ENCODE measurements at regions not wholly inside any gene's neighbourhood (a gene's known extent, or its start where the extent isn't known, plus 50 kb on each side); places are given as distances from the start of the nearest gene placed in this dataset.

GRCh38 chr9:592733-593132 lies 248.8 kb upstream of the DMRT1 start:
- Histone ChIP-seq H3K9me3 (ENCODE audit: low read depth) (no peaks in the 10 kb centered on the region), H3K4me1 (ENCODE audit: low read depth) (peaks cover 28% of the 10 kb centered on the region), H3K27me3 (no peaks in the 10 kb centered on the region), H3K4me3 (no peak overlapping the region), H3K27ac (no peak overlapping the region), H3K36me3 (no peaks in the 10 kb centered on the region)
- no peak for TF ChIP-seq CTCF (IDR thresholded peaks at IDR 0.05; ENCODE audit: low read depth, low read length)
- DNase-seq (ENCODE audit: low read depth in 1 of 2, low spot score in 1 of 2): no peak

- Histone ChIP-seq H3K4me3 (no peak overlapping the region), H3K27me3 (no peaks in the 10 kb centered on the region), H3K36me3 (no peaks in the 10 kb centered on the region), H3K4me1 (ENCODE audit: low read depth) (peaks cover 28% of the 10 kb centered on the region), H3K9me3 (ENCODE audit: low read depth) (no peaks in the 10 kb centered on the region), H3K27ac (peak overlapping the region; percentile 37)
- DNase-seq (ENCODE audit: low read depth in 1 of 2, low spot score in 1 of 2): no peak
- no peak for TF ChIP-seq CTCF (IDR thresholded peaks at IDR 0.05; ENCODE audit: low read depth, low read length)
These were observed 247.7 kb upstream of the DMRT1 start for GRCh38 chr9:593809-594208.

- no peaks in the 10 kb centered on the region for H3K9me3 ChIP-seq (ENCODE audit: low read depth)
- no peak overlapping the region for H3K27ac ChIP-seq
- no peaks in the 10 kb centered on the region for H3K36me3 ChIP-seq
- no peak for TF ChIP-seq CTCF (IDR thresholded peaks at IDR 0.05; ENCODE audit: low read depth, low read length)
- H3K27me3 ChIP-seq: no peaks in the 10 kb centered on the region
- H3K4me1 ChIP-seq (ENCODE audit: low read depth): peaks cover 11% of the 10 kb centered on the region
- H3K4me3 ChIP-seq: no peak overlapping the region
- DNase-seq (ENCODE audit: low read depth in 1 of 2, low spot score in 1 of 2): no peak
These were observed 244.8 kb upstream of the DMRT1 start for GRCh38 chr9:596703-597102.

- no peak overlapping the region for H3K4me3 ChIP-seq
- no peaks in the 10 kb centered on the region for H3K36me3 ChIP-seq
- no peaks in the 10 kb centered on the region for H3K27me3 ChIP-seq
- DNase-seq (ENCODE audit: low read depth in 1 of 2, low spot score in 1 of 2): no peak
- no peaks in the 10 kb centered on the region for H3K9me3 ChIP-seq (ENCODE audit: low read depth)
- peaks cover 3% of the 10 kb centered on the region for H3K4me1 ChIP-seq (ENCODE audit: low read depth)
- no peak overlapping the region for H3K27ac ChIP-seq
- no peak for TF ChIP-seq CTCF (IDR thresholded peaks at IDR 0.05; ENCODE audit: low read depth, low read length)
These were observed 241.5 kb upstream of the DMRT1 start for GRCh38 chr9:600006-600405.

- H3K36me3 ChIP-seq: no peaks in the 10 kb centered on the region
- TF ChIP-seq CTCF (IDR thresholded peaks at IDR 0.05; ENCODE audit: low read depth, low read length): no peak
- DNase-seq (ENCODE audit: low read depth in 1 of 2, low spot score in 1 of 2): no peak
- no peak overlapping the region for H3K27ac ChIP-seq
- no peak overlapping the region for H3K4me3 ChIP-seq
- no peaks in the 10 kb centered on the region for H3K27me3 ChIP-seq
- H3K9me3 ChIP-seq (ENCODE audit: low read depth): no peaks in the 10 kb centered on the region
- H3K4me1 ChIP-seq (ENCODE audit: low read depth): peaks cover 3% of the 10 kb centered on the region
These were observed 238.8 kb upstream of the DMRT1 start for GRCh38 chr9:602716-603115.

GRCh38 chr9:603126-603525 lies 238.4 kb upstream of the DMRT1 start:
- no peaks in the 10 kb centered on the region for H3K27me3 ChIP-seq
- H3K4me1 ChIP-seq (ENCODE audit: low read depth): peaks cover 3% of the 10 kb centered on the region
- no peak overlapping the region for H3K4me3 ChIP-seq
- H3K27ac ChIP-seq: no peak overlapping the region
- no peak for TF ChIP-seq CTCF (IDR thresholded peaks at IDR 0.05; ENCODE audit: low read depth, low read length)
- DNase-seq (ENCODE audit: low read depth in 1 of 2, low spot score in 1 of 2): no peak
- H3K36me3 ChIP-seq: no peaks in the 10 kb centered on the region
- H3K9me3 ChIP-seq (ENCODE audit: low read depth): no peaks in the 10 kb centered on the region
